ENCODE measurements at regions not wholly inside any gene's neighbourhood (a gene's known extent, or its start where the extent isn't known, plus 50 kb on each side); places are given as distances from the start of the nearest gene placed in this dataset.

DNA sequence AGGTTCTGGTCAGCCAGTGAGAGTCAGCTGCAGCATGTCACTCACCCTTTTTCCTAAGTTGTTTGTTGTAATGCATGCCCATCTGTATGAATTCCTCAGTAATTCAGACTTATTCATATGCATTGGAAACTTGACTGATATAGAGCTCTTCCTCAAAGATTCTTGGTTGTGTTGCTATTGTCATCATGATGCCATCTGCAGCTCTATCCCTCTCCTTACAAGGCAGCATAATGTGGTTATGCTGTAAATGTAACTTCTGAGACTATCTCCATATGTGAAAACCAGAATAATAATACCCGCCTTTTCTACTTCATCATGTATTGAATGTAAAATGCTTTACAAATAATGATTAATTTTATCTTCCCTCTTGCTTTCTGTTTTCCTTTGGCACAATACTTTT lies 252.6 kb upstream of the MTPN start:
- H3K9me3 ChIP-seq (ENCODE audit: control insufficient read depth, insufficient read depth, low read length): no peaks in the 10 kb centered on the region
- no peaks in the 10 kb centered on the region for H3K36me3 ChIP-seq (ENCODE audit: control insufficient read depth, insufficient read depth, low read length)
- no peak overlapping the region for H3K27ac ChIP-seq (ENCODE audit: low read length)
- DNase-seq (ENCODE audit: low read depth, low spot score): no peak
- no peaks in the 10 kb centered on the region; the same call in 1 of the 2 replicates for H3K4me1 ChIP-seq (ENCODE audit: control insufficient read depth, insufficient read depth, low read length)
- H3K27me3 ChIP-seq (ENCODE audit: control insufficient read depth, insufficient read depth, low read length): no peaks in the 10 kb centered on the region
- WGBS (ENCODE audit: insufficient coverage, insufficient read length): no CpG with 5 or more reads among the region's 1 CpG
- H3K4me3 ChIP-seq (ENCODE audit: low read length): no peak overlapping the region

DNA sequence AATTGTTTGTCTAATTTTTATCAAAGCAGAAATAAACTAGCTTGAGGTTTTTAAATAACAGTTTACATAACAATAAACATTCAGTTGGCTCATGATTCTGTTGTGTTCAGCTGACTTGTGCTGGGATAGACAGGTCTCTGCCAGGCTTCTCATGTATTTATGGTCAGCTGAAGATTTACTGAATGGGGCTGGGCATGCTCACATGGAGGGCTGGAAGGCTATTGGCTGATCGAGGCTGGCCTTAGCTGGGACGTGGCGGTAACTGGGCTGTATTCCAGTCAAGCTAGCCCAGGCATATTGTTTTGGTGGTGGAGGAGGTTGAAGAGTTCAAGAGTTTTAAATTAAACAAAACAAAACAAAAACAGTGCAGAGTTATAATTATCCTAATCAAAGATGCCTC lies 251.0 kb upstream of the MTPN start:
- WGBS (ENCODE audit: insufficient coverage, insufficient read length): no CpG with 5 or more reads among the region's 3 CpGs
- no peaks in the 10 kb centered on the region; the same call in 1 of the 2 replicates for H3K4me1 ChIP-seq (ENCODE audit: control insufficient read depth, insufficient read depth, low read length)
- no peak overlapping the region for H3K27ac ChIP-seq (ENCODE audit: low read length)
- no peaks in the 10 kb centered on the region for H3K36me3 ChIP-seq (ENCODE audit: control insufficient read depth, insufficient read depth, low read length)
- no peak overlapping the region for H3K4me3 ChIP-seq (ENCODE audit: low read length)
- H3K9me3 ChIP-seq (ENCODE audit: control insufficient read depth, insufficient read depth, low read length): no peaks in the 10 kb centered on the region
- no peak for DNase-seq (ENCODE audit: low read depth, low spot score)
- H3K27me3 ChIP-seq (ENCODE audit: control insufficient read depth, insufficient read depth, low read length): no peaks in the 10 kb centered on the region

DNA sequence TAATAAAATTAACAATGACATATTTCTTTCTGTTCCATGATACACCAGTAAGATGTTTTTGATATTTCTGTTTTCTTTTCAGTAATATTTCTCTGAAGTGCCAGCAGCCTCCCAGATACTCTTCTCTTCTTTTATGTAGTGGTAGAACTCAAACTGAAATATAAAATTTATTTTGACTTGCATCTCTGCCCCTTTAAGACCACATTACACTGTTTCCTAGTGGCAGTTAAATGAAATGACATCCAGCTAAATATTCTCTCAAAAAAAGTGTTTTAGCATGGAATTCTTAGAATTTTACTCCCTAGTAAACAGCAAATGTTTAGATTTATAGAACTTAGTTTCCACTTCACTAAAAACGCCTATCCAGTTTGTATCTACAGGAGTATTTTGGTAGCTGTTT lies 237.2 kb upstream of the MTPN start:
- Histone ChIP-seq H3K27ac (ENCODE audit: low read length) (no peak overlapping the region), H3K36me3 (ENCODE audit: control insufficient read depth, insufficient read depth, low read length) (no peaks in the 10 kb centered on the region), H3K4me1 (ENCODE audit: control insufficient read depth, insufficient read depth, low read length) (no peaks in the 10 kb centered on the region), H3K27me3 (ENCODE audit: control insufficient read depth, insufficient read depth, low read length) (no peaks in the 10 kb centered on the region), H3K4me3 (ENCODE audit: low read length) (no peak overlapping the region), H3K9me3 (ENCODE audit: control insufficient read depth, insufficient read depth, low read length) (no peaks in the 10 kb centered on the region)
- no peak for DNase-seq (ENCODE audit: low read depth, low spot score)
- no CpG with 5 or more reads among the region's 1 CpG for WGBS (ENCODE audit: insufficient coverage, insufficient read length)

DNA sequence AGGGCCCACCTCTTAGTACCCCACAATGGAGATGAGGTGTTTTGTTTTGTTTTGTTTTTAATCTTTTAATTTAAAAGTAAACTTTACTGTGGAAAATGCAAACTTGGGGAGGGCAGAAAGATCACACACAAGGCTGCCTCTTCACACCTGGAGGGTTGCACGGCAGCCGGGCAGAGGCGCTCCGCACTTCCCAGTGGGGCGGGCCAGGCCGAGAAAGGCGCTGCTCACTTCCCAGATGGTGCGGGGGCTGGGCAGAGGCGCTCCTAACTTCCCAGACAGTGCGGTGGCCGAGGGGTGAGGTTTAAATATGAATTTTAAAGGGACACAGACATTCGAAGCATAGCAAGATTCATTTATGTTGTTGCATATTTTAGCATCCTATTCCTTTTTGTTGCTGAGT lies 235.9 kb upstream of the MTPN start:
- Histone ChIP-seq H3K36me3 (ENCODE audit: control insufficient read depth, insufficient read depth, low read length) (no peaks in the 10 kb centered on the region), H3K27me3 (ENCODE audit: control insufficient read depth, insufficient read depth, low read length) (no peaks in the 10 kb centered on the region), H3K4me3 (ENCODE audit: low read length) (no peak overlapping the region), H3K27ac (ENCODE audit: low read length) (no peak overlapping the region), H3K9me3 (ENCODE audit: control insufficient read depth, insufficient read depth, low read length) (no peaks in the 10 kb centered on the region), H3K4me1 (ENCODE audit: control insufficient read depth, insufficient read depth, low read length) (no peaks in the 10 kb centered on the region)
- no CpG with 5 or more reads among the region's 12 CpGs for WGBS (ENCODE audit: insufficient coverage, insufficient read length)
- DNase-seq (ENCODE audit: low read depth, low spot score): no peak

DNA sequence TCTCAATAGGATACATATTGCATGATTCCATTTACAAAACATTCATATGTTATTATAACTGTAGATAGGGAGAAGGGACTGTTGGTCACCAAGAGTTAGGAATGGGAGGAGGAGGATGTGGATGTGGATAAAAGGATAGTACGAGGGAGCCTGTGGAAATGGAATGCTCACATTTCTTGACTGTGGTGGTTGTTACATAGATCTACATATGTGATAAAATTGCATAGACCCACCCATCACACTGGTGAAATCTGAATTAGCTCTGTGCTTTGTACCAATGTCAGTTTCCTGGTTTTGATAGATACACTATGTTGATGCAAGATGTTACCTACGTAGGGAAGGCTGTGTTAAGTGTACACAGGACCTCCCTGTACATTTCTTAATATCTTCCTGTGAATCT lies 233.5 kb upstream of the MTPN start:
- Histone ChIP-seq H3K9me3 (ENCODE audit: control insufficient read depth, insufficient read depth, low read length) (no peaks in the 10 kb centered on the region), H3K27ac (ENCODE audit: low read length) (no peak overlapping the region), H3K27me3 (ENCODE audit: control insufficient read depth, insufficient read depth, low read length) (no peaks in the 10 kb centered on the region), H3K4me3 (ENCODE audit: low read length) (no peak overlapping the region), H3K36me3 (ENCODE audit: control insufficient read depth, insufficient read depth, low read length) (no peaks in the 10 kb centered on the region), H3K4me1 (ENCODE audit: control insufficient read depth, insufficient read depth, low read length) (no peaks in the 10 kb centered on the region)
- no CpG with 5 or more reads among the region's 2 CpGs for WGBS (ENCODE audit: insufficient coverage, insufficient read length)
- no peak for DNase-seq (ENCODE audit: low read depth, low spot score)

DNA sequence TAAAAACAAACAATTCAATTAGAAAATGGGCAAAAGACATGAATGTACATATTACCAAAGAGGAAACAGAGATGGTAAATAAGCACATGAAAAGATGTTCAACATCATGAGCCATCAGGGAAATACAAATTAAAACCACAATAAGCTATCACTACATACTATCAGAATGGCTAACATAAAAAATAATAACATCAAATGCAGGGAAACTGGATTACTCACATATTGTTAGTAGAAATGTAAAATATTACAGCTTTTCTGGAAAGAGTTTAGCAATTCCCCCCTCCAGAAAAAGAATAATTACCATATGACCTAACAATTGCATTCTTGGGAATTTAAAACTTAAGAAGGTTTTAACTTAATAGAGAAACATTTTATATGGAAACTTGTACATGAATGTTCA lies 232.9 kb upstream of the MTPN start:
- no peaks in the 10 kb centered on the region for H3K9me3 ChIP-seq (ENCODE audit: control insufficient read depth, insufficient read depth, low read length)
- H3K27ac ChIP-seq (ENCODE audit: low read length): no peak overlapping the region

DNA sequence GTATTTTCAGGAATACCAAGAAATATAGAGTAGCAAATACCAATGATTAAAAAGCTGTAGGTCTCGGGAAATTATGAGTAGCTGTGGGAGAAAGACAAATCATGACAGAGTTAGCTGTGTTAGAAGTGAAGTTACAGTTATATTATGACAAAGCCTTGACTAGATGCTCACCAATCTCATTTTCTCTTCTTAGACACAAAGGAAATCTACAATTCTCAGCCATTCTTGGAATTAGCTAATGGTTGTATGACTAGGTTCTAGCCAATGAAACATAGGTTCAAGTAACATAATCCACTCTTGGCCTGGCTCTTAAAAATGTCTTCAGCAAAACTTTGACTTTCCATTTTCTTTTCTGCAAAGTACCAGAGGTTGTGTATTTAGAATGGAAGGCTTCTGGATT lies 228.8 kb upstream of the MTPN start:
- no CpG with 5 or more reads among the region's 1 CpG for WGBS (ENCODE audit: insufficient coverage, insufficient read length)
- no peak overlapping the region for H3K27ac ChIP-seq (ENCODE audit: low read length)
- no peaks in the 10 kb centered on the region for H3K9me3 ChIP-seq (ENCODE audit: control insufficient read depth, insufficient read depth, low read length)
- no peaks in the 10 kb centered on the region for H3K27me3 ChIP-seq (ENCODE audit: control insufficient read depth, insufficient read depth, low read length)
- H3K4me1 ChIP-seq (ENCODE audit: control insufficient read depth, insufficient read depth, low read length): no peaks in the 10 kb centered on the region
- no peak for DNase-seq (ENCODE audit: low read depth, low spot score)
- H3K36me3 ChIP-seq (ENCODE audit: control insufficient read depth, insufficient read depth, low read length): no peaks in the 10 kb centered on the region
- no peak overlapping the region for H3K4me3 ChIP-seq (ENCODE audit: low read length)

More for the DNA sequence above, 232.9 kb upstream of the MTPN start:
- no peak overlapping the region for H3K4me3 ChIP-seq (ENCODE audit: low read length)
- DNase-seq (ENCODE audit: low read depth, low spot score): no peak
- no peaks in the 10 kb centered on the region for H3K36me3 ChIP-seq (ENCODE audit: control insufficient read depth, insufficient read depth, low read length)
- no peaks in the 10 kb centered on the region for H3K4me1 ChIP-seq (ENCODE audit: control insufficient read depth, insufficient read depth, low read length)
- H3K27me3 ChIP-seq (ENCODE audit: control insufficient read depth, insufficient read depth, low read length): no peaks in the 10 kb centered on the region

DNA sequence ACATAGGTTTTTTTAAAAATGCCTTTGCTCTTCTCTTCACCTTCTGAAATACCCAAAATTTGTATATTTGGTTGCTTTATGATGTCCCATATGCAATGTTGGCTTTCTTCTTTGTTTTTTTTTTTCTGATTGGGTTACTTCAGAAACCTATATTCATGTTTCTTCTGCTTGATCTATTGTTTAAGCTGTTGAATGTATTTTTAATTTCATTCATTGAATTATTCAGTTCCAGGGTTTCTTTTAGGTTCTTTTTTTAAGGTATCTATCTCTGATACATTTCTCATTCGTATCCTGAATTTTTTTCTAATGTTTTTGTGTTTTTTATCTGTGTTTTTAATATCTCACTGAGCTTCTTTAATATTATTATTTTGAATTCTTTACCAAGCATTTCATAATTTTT lies 221.0 kb upstream of the MTPN start:
- no CpG with 5 or more reads among the region's 1 CpG for WGBS (ENCODE audit: insufficient coverage, insufficient read length)
- Histone ChIP-seq H3K4me1 (ENCODE audit: control insufficient read depth, insufficient read depth, low read length) (no peaks in the 10 kb centered on the region), H3K27me3 (ENCODE audit: control insufficient read depth, insufficient read depth, low read length) (no peaks in the 10 kb centered on the region), H3K36me3 (ENCODE audit: control insufficient read depth, insufficient read depth, low read length) (no peaks in the 10 kb centered on the region), H3K27ac (ENCODE audit: low read length) (no peak overlapping the region), H3K9me3 (ENCODE audit: control insufficient read depth, insufficient read depth, low read length) (no peaks in the 10 kb centered on the region; the same call in 1 of the 2 replicates), H3K4me3 (ENCODE audit: low read length) (no peak overlapping the region)
- no peak for DNase-seq (ENCODE audit: low read depth, low spot score)

DNA sequence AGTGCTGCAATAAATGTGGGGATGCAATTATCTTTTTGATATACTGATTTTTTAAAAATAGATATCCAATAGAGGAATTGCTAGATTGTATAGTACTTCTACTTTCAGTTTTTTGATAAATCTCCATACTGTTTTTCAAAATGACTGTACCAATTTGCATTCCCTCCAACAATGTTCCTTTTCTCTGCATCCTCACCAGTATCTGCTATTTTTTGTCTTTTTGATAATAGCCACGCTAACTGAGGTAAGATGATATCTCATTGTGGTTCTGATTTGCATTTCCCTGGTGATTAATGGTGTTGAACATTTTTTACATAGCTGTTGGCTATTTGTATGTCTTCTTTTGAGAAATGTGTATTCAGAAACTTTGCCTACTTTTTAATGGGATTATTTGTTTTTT lies 217.7 kb upstream of the MTPN start:
- no peak overlapping the region for H3K4me3 ChIP-seq (ENCODE audit: low read length)
- no peaks in the 10 kb centered on the region for H3K36me3 ChIP-seq (ENCODE audit: control insufficient read depth, insufficient read depth, low read length)
- no peak overlapping the region for H3K27ac ChIP-seq (ENCODE audit: low read length)
- no CpG with 5 or more reads among the region's 1 CpG for WGBS (ENCODE audit: insufficient coverage, insufficient read length)
- H3K27me3 ChIP-seq (ENCODE audit: control insufficient read depth, insufficient read depth, low read length): no peaks in the 10 kb centered on the region
- H3K9me3 ChIP-seq (ENCODE audit: control insufficient read depth, insufficient read depth, low read length): no peaks in the 10 kb centered on the region; the same call in 1 of the 2 replicates
- no peaks in the 10 kb centered on the region for H3K4me1 ChIP-seq (ENCODE audit: control insufficient read depth, insufficient read depth, low read length)
- DNase-seq (ENCODE audit: low read depth, low spot score): no peak

DNA sequence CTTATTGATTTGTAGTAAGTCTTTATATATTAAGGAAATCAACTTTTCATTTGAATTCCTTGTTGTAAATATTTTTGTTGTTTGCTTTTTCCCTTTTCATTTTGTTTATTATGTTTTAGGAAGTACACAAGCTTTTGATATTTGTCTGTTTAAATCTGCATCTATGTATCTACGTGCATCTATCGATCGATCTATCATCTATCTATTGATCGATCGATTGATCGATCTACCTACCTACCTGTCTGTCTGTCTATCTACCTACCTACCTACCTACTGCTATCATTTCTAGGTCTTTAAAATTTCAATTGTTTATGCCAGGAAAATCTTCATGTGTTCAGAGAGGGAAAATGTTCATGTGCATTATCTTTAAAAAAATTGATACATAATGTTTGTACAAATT lies 216.8 kb upstream of the MTPN start:
- no peaks in the 10 kb centered on the region for H3K36me3 ChIP-seq (ENCODE audit: control insufficient read depth, insufficient read depth, low read length)
- H3K4me3 ChIP-seq (ENCODE audit: low read length): no peak overlapping the region
- DNase-seq (ENCODE audit: low read depth, low spot score): no peak
- no peak overlapping the region for H3K27ac ChIP-seq (ENCODE audit: low read length)
- WGBS (ENCODE audit: insufficient coverage, insufficient read length): no CpG with 5 or more reads among the region's 6 CpGs
- no peaks in the 10 kb centered on the region for H3K4me1 ChIP-seq (ENCODE audit: control insufficient read depth, insufficient read depth, low read length)
- no peaks in the 10 kb centered on the region for H3K27me3 ChIP-seq (ENCODE audit: control insufficient read depth, insufficient read depth, low read length)
- H3K9me3 ChIP-seq (ENCODE audit: control insufficient read depth, insufficient read depth, low read length): no peaks in the 10 kb centered on the region; the same call in 1 of the 2 replicates

DNA sequence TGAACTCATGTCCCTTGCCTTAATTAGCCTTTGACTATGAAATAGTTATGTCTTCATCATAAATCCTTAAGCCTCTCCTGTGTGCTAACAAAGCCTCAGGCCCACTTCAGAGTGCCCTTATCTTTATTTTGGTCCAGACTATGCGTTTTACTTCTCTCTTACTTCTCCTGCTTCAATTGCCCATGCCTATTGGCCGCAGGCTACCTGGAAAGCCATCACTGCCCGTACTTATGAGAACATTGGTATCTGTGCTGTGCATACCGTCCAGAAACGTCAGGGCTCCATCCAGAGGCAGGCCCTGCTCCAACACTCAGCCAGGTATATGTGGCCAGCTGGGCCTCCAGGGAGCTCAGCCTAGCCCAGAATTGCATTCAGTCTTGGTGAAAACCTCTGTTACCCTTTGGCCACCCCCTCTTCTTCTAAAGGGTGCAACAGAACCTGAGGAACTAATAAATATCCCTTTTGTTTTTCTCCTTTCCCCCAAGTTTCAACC lies 212.4 kb upstream of the MTPN start:
- Histone ChIP-seq H3K4me1 (ENCODE audit: control insufficient read depth, insufficient read depth, low read length) (no peaks in the 10 kb centered on the region), H3K36me3 (ENCODE audit: control insufficient read depth, insufficient read depth, low read length) (no peaks in the 10 kb centered on the region), H3K27ac (ENCODE audit: low read length) (no peak overlapping the region), H3K27me3 (ENCODE audit: control insufficient read depth, insufficient read depth, low read length) (no peaks in the 10 kb centered on the region), H3K4me3 (ENCODE audit: low read length) (no peak overlapping the region), H3K9me3 (ENCODE audit: control insufficient read depth, insufficient read depth, low read length) (no peaks in the 10 kb centered on the region; the same call in 1 of the 2 replicates)
- no CpG with 5 or more reads among the region's 5 CpGs for WGBS (ENCODE audit: insufficient coverage, insufficient read length)
- DNase-seq (ENCODE audit: low read depth, low spot score): no peak

Measured in iPS DF 6.9 (cell line).